ENCODE measurements at regions not wholly inside any gene's neighbourhood (a gene's known extent, or its start where the extent isn't known, plus 50 kb on each side); places are given as distances from the start of the nearest gene placed in this dataset.

- Mint-ChIP-seq H3K36me3 (no peaks in the 10 kb centered on the region), H3K4me3 (no peak overlapping the region), H3K4me1 (no peaks in the 10 kb centered on the region), H3K9me3 (peaks cover 0 to 10% (median 3%) of the 10 kb centered on the region in 7 donors), H3K27ac (no peak overlapping the region), H3K27me3 (no peaks in the 10 kb centered on the region)
- no peak overlapping the region for H3K27ac ChIP-seq (ENCODE audit: insufficient read depth, low read length, poor library complexity, severe bottlenecking)
- no peak for DNase-seq
- H3K4me1 ChIP-seq (ENCODE audit: control insufficient read depth, insufficient read depth, low read length, poor library complexity, severe bottlenecking), result no peaks in the 10 kb centered on the region
- no peaks in the 10 kb centered on the region for H3K27me3 ChIP-seq (ENCODE audit: control insufficient read depth, insufficient read depth, low read length)
- H3K36me3 ChIP-seq (ENCODE audit: control insufficient read depth, insufficient read depth, low read length), result no peaks in the 10 kb centered on the region
- no peak overlapping the region for H3K4me3 ChIP-seq (ENCODE audit: low read depth, low read length)
- ATAC-seq (ENCODE audit: low read depth in 2 of 2), result no peak
- no peaks in the 10 kb centered on the region for H3K9me3 ChIP-seq (ENCODE audit: control insufficient read depth in 2 of 2, low read length in 2 of 2)
Measured at GRCh38 chr5:92868442-92868841, 712.6 kb downstream of the NR2F1-AS1 start.

- Histone ChIP-seq H3K9me3 (ENCODE audit: control insufficient read depth in 2 of 2, low read length in 2 of 2) (no peaks in the 10 kb centered on the region), H3K36me3 (ENCODE audit: control insufficient read depth, insufficient read depth, low read length) (no peaks in the 10 kb centered on the region), H3K4me3 (ENCODE audit: low read depth, low read length) (no peak overlapping the region), H3K27ac (ENCODE audit: insufficient read depth, low read length, poor library complexity, severe bottlenecking) (no peak overlapping the region), H3K4me1 (ENCODE audit: control insufficient read depth, insufficient read depth, low read length, poor library complexity, severe bottlenecking) (no peaks in the 10 kb centered on the region), H3K27me3 (ENCODE audit: control insufficient read depth, insufficient read depth, low read length) (no peaks in the 10 kb centered on the region)
- DNase-seq (no peak), ATAC-seq (ENCODE audit: low read depth in 2 of 2) (no peak)
- peaks cover 0 to 4% (median 2%) of the 10 kb centered on the region in 7 donors for H3K9me3 Mint-ChIP-seq
- no peaks in the 10 kb centered on the region for H3K27me3 Mint-ChIP-seq
- H3K4me3 Mint-ChIP-seq, result no peak overlapping the region
- H3K36me3 Mint-ChIP-seq, result no peaks in the 10 kb centered on the region
- H3K27ac Mint-ChIP-seq, result no peak overlapping the region
- no peaks in the 10 kb centered on the region for H3K4me1 Mint-ChIP-seq
Measured at GRCh38 chr5:92864591-92864990, 716.4 kb downstream of the NR2F1-AS1 start.

- Histone ChIP-seq H3K27me3 (ENCODE audit: control insufficient read depth, insufficient read depth, low read length) (no peaks in the 10 kb centered on the region), H3K4me3 (ENCODE audit: low read depth, low read length) (no peak overlapping the region), H3K9me3 (ENCODE audit: control insufficient read depth in 2 of 2, low read length in 2 of 2) (no peaks in the 10 kb centered on the region), H3K27ac (ENCODE audit: insufficient read depth, low read length, poor library complexity, severe bottlenecking) (no peak overlapping the region), H3K36me3 (ENCODE audit: control insufficient read depth, insufficient read depth, low read length) (no peaks in the 10 kb centered on the region), H3K4me1 (ENCODE audit: control insufficient read depth, insufficient read depth, low read length, poor library complexity, severe bottlenecking) (no peaks in the 10 kb centered on the region)
- ATAC-seq (ENCODE audit: low read depth in 2 of 2), result no peak
- Mint-ChIP-seq H3K27me3 (no peaks in the 10 kb centered on the region), H3K9me3 (peaks cover 0 to 4% (median 2%) of the 10 kb centered on the region in 7 donors), H3K27ac (no peak overlapping the region), H3K4me1 (no peaks in the 10 kb centered on the region), H3K4me3 (no peak overlapping the region), H3K36me3 (no peaks in the 10 kb centered on the region)
- no peak for DNase-seq
Measured at GRCh38 chr5:92863666-92864065, 717.4 kb downstream of the NR2F1-AS1 start.

- Histone ChIP-seq H3K27me3 (ENCODE audit: control insufficient read depth, insufficient read depth, low read length) (no peaks in the 10 kb centered on the region), H3K36me3 (ENCODE audit: control insufficient read depth, insufficient read depth, low read length) (no peaks in the 10 kb centered on the region), H3K4me1 (ENCODE audit: control insufficient read depth, insufficient read depth, low read length, poor library complexity, severe bottlenecking) (no peaks in the 10 kb centered on the region), H3K9me3 (ENCODE audit: control insufficient read depth in 2 of 2, low read length in 2 of 2) (no peaks in the 10 kb centered on the region), H3K4me3 (ENCODE audit: low read depth, low read length) (no peak overlapping the region), H3K27ac (ENCODE audit: insufficient read depth, low read length, poor library complexity, severe bottlenecking) (no peak overlapping the region)
- Mint-ChIP-seq H3K4me1 (no peaks in the 10 kb centered on the region), H3K4me3 (no peak overlapping the region), H3K9me3 (peaks cover 0 to 6% (median 3%) of the 10 kb centered on the region in 7 donors), H3K27me3 (no peaks in the 10 kb centered on the region), H3K27ac (no peak overlapping the region), H3K36me3 (no peaks in the 10 kb centered on the region)
- DNase-seq (no peak), ATAC-seq (ENCODE audit: low read depth in 2 of 2) (no peak)
Measured at GRCh38 chr5:92861531-92862285, 719.3 kb downstream of the NR2F1-AS1 start.

- Mint-ChIP-seq H3K27ac (no peak overlapping the region), H3K9me3 (peaks cover 0 to 6% (median 3%) of the 10 kb centered on the region in 7 donors), H3K36me3 (no peaks in the 10 kb centered on the region), H3K4me1 (no peaks in the 10 kb centered on the region), H3K27me3 (no peaks in the 10 kb centered on the region), H3K4me3 (no peak overlapping the region)
- Histone ChIP-seq H3K27ac (ENCODE audit: insufficient read depth, low read length, poor library complexity, severe bottlenecking) (no peak overlapping the region), H3K4me3 (ENCODE audit: low read depth, low read length) (no peak overlapping the region), H3K27me3 (ENCODE audit: control insufficient read depth, insufficient read depth, low read length) (no peaks in the 10 kb centered on the region), H3K4me1 (ENCODE audit: control insufficient read depth, insufficient read depth, low read length, poor library complexity, severe bottlenecking) (no peaks in the 10 kb centered on the region), H3K36me3 (ENCODE audit: control insufficient read depth, insufficient read depth, low read length) (no peaks in the 10 kb centered on the region), H3K9me3 (ENCODE audit: control insufficient read depth in 2 of 2, low read length in 2 of 2) (no peaks in the 10 kb centered on the region)
- ATAC-seq (ENCODE audit: low read depth in 2 of 2) (no peak), DNase-seq (no peak)
Measured at GRCh38 chr5:92860061-92860460, 721.0 kb downstream of the NR2F1-AS1 start.

- Histone ChIP-seq H3K9me3 (ENCODE audit: control insufficient read depth in 2 of 2, low read length in 2 of 2) (no peaks in the 10 kb centered on the region), H3K27ac (ENCODE audit: insufficient read depth, low read length, poor library complexity, severe bottlenecking) (no peak overlapping the region), H3K27me3 (ENCODE audit: control insufficient read depth, insufficient read depth, low read length) (no peaks in the 10 kb centered on the region), H3K4me3 (ENCODE audit: low read depth, low read length) (no peak overlapping the region), H3K36me3 (ENCODE audit: control insufficient read depth, insufficient read depth, low read length) (no peaks in the 10 kb centered on the region), H3K4me1 (ENCODE audit: control insufficient read depth, insufficient read depth, low read length, poor library complexity, severe bottlenecking) (no peaks in the 10 kb centered on the region)
- peaks cover 0 to 5% (median 0%) of the 10 kb centered on the region in 7 donors for H3K9me3 Mint-ChIP-seq
- no peak overlapping the region for H3K27ac Mint-ChIP-seq
- DNase-seq (no peak), ATAC-seq (ENCODE audit: low read depth in 2 of 2) (no peak)
- no peak overlapping the region for H3K4me3 Mint-ChIP-seq
- no peaks in the 10 kb centered on the region for H3K27me3 Mint-ChIP-seq
- H3K36me3 Mint-ChIP-seq, result no peaks in the 10 kb centered on the region
- H3K4me1 Mint-ChIP-seq, result no peaks in the 10 kb centered on the region
Measured at GRCh38 chr5:92852219-92852618, 728.8 kb downstream of the NR2F1-AS1 start.

- Mint-ChIP-seq H3K4me1 (no peaks in the 10 kb centered on the region), H3K36me3 (no peaks in the 10 kb centered on the region), H3K9me3 (peaks cover 0 to 5% (median 2%) of the 10 kb centered on the region in 7 donors), H3K27ac (no peak overlapping the region), H3K27me3 (no peaks in the 10 kb centered on the region), H3K4me3 (no peak overlapping the region)
- Histone ChIP-seq H3K27me3 (ENCODE audit: control insufficient read depth, insufficient read depth, low read length) (no peaks in the 10 kb centered on the region), H3K27ac (ENCODE audit: insufficient read depth, low read length, poor library complexity, severe bottlenecking) (no peak overlapping the region), H3K4me1 (ENCODE audit: control insufficient read depth, insufficient read depth, low read length, poor library complexity, severe bottlenecking) (no peaks in the 10 kb centered on the region), H3K36me3 (ENCODE audit: control insufficient read depth, insufficient read depth, low read length) (no peaks in the 10 kb centered on the region), H3K9me3 (ENCODE audit: control insufficient read depth in 2 of 2, low read length in 2 of 2) (no peaks in the 10 kb centered on the region), H3K4me3 (ENCODE audit: low read depth, low read length) (no peak overlapping the region)
- DNase-seq (no peak), ATAC-seq (ENCODE audit: low read depth in 2 of 2) (no peak)
Measured at GRCh38 chr5:92850886-92851285, 730.1 kb downstream of the NR2F1-AS1 start.

GRCh38 chr5:92849756-92850155, 731.3 kb downstream of the NR2F1-AS1 start:
- no peak overlapping the region for H3K4me3 Mint-ChIP-seq
- Histone ChIP-seq H3K4me3 (ENCODE audit: low read depth, low read length) (no peak overlapping the region), H3K27me3 (ENCODE audit: control insufficient read depth, insufficient read depth, low read length) (no peaks in the 10 kb centered on the region), H3K4me1 (ENCODE audit: control insufficient read depth, insufficient read depth, low read length, poor library complexity, severe bottlenecking) (no peaks in the 10 kb centered on the region), H3K27ac (ENCODE audit: insufficient read depth, low read length, poor library complexity, severe bottlenecking) (no peak overlapping the region), H3K36me3 (ENCODE audit: control insufficient read depth, insufficient read depth, low read length) (no peaks in the 10 kb centered on the region), H3K9me3 (ENCODE audit: control insufficient read depth in 2 of 2, low read length in 2 of 2) (no peaks in the 10 kb centered on the region)
- H3K36me3 Mint-ChIP-seq, result no peaks in the 10 kb centered on the region
- no peak overlapping the region for H3K27ac Mint-ChIP-seq
- no peaks in the 10 kb centered on the region for H3K27me3 Mint-ChIP-seq
- DNase-seq (no peak), ATAC-seq (ENCODE audit: low read depth in 2 of 2) (no peak)
- no peaks in the 10 kb centered on the region for H3K4me1 Mint-ChIP-seq
- H3K9me3 Mint-ChIP-seq, result peaks cover 0 to 6% (median 2%) of the 10 kb centered on the region in 7 donors

All from CD4-positive, CD25-positive, alpha-beta regulatory T cell (primary cell).